ENCODE measurements at regions not wholly inside any gene's neighbourhood (a gene's known extent, or its start where the extent isn't known, plus 50 kb on each side); places are given as distances from the start of the nearest gene placed in this dataset.

DNA sequence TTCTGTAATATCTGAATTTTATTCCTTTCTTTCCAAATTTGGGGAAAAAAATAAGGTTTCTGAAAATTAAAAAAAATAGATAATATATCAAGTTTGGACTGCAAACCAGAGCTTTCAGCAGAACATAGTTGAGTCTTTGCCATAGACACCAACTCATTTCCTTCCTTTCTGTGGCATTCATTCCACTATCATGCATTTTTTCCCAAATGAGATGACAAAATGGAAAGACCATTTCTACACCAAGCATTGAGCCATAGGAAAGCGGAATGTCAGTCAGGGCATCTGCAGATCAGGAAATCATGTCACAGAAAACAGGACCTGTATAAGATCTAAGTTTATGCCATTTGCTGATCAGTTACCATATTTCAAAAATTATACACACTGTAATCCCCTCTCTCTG is 333.3 kb upstream of the THBS1 start:
- TF ChIP-seq, protein P1, sequence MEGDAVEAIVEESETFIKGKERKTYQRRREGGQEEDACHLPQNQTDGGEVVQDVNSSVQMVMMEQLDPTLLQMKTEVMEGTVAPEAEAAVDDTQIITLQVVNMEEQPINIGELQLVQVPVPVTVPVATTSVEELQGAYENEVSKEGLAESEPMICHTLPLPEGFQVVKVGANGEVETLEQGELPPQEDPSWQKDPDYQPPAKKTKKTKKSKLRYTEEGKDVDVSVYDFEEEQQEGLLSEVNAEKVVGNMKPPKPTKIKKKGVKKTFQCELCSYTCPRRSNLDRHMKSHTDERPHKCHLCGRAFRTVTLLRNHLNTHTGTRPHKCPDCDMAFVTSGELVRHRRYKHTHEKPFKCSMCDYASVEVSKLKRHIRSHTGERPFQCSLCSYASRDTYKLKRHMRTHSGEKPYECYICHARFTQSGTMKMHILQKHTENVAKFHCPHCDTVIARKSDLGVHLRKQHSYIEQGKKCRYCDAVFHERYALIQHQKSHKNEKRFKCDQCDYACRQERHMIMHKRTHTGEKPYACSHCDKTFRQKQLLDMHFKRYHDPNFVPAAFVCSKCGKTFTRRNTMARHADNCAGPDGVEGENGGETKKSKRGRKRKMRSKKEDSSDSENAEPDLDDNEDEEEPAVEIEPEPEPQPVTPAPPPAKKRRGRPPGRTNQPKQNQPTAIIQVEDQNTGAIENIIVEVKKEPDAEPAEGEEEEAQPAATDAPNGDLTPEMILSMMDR (IDR thresholded peaks at IDR 0.05) = no peak
- no peak for TF ChIP-seq POLR2A (IDR thresholded peaks at IDR 0.05)
- TF ChIP-seq POLR2AphosphoS5 (IDR thresholded peaks at IDR 0.05) = no peak
- TF ChIP-seq EP300 (IDR thresholded peaks at IDR 0.05) = no peak
